GM12892 (cell line): ENCODE measurements at regions not wholly inside any gene's neighbourhood (a gene's known extent, or its start where the extent isn't known, plus 50 kb on each side); places are given as distances from the start of the nearest gene placed in this dataset.

Experiments
- POLR2A ChIP-seq: IDR thresholded peaks from 2 replicates; pipeline ENCODE4 v1.6.1; 2011; ENCODE audit warnings: low read depth, low read length, control low read depth
- POLR2AphosphoS5 ChIP-seq: IDR thresholded peaks from 2 replicates; pipeline ENCODE4 v1.6.1; 2011; ENCODE audit warnings: low read depth, low read length, control low read depth
- TAF1 ChIP-seq: IDR thresholded peaks from 2 replicates; pipeline ENCODE4 v1.6.1; 2011; ENCODE audit warnings: low read depth, mild to moderate bottlenecking, control low read depth, low read length, borderline replicate concordance

- no peak for TF ChIP-seq POLR2AphosphoS5
- no peak for TF ChIP-seq TAF1
- no peak for TF ChIP-seq POLR2A
Measured at GRCh38 chr2:8380026-8380425, 301.8 kb upstream of the ID2 start.
